Karpas-422 (cell line): ENCODE measurements at regions not wholly inside any gene's neighbourhood (a gene's known extent, or its start where the extent isn't known, plus 50 kb on each side); places are given as distances from the start of the nearest gene placed in this dataset.

Experiments
- DNase-seq: peaks from one replicate; pipeline ENCODE4 v3.0.0-alpha.2; 2015
- H2AFZ ChIP-seq: fragments of 200-600 bp; sonication (generic); 2 replicates; pipeline ENCODE4 v1.6.1; 2014; ENCODE audit warnings: antibody characterized with exemption, low read length, mixed read lengths
- H3K27ac ChIP-seq: fragments of 200-600 bp; sonication (generic); 2 replicates; pipeline ENCODE4 v1.5.1; 2014; ENCODE audit warnings: mild to moderate bottlenecking, low read length, moderate library complexity
- H3K27me3 ChIP-seq: fragments of 200-600 bp; sonication (generic); 2 replicates; pipeline ENCODE4 v1.6.1; 2014; ENCODE audit warnings: low read length, mixed read lengths
- H3K36me3 ChIP-seq: fragments of 200-600 bp; sonication (generic); 2 replicates; pipeline ENCODE4 v1.6.1; 2014; ENCODE audit warnings: low read length, mixed read lengths; ENCODE audit not compliant: insufficient read depth
- H3K4me1 ChIP-seq: fragments of 200-600 bp; sonication (generic); 2 replicates; pipeline ENCODE4 v1.6.1; 2014; ENCODE audit warnings: mild to moderate bottlenecking, low read length, mixed read lengths
- H3K4me2 ChIP-seq: fragments of 200-600 bp; sonication (generic); 2 replicates; pipeline ENCODE4 v1.6.1; 2014; ENCODE audit warnings: low read length, low read depth, mild to moderate bottlenecking; ENCODE audit not compliant: poor library complexity, severe bottlenecking
- H3K4me3 ChIP-seq: fragments of 200-600 bp; sonication (generic); 2 replicates; pipeline ENCODE4 v1.5.1; 2014; ENCODE audit warnings: mild to moderate bottlenecking, antibody characterized with exemption, low read length, mixed read lengths
- H3K79me2 ChIP-seq: fragments of 200-600 bp; sonication (generic); 2 replicates; pipeline ENCODE4 v1.6.1; 2014; ENCODE audit warnings: mild to moderate bottlenecking, low read length, mixed read lengths
- H3K9ac ChIP-seq: fragments of 200-600 bp; sonication (generic); 2 replicates; pipeline ENCODE4 v1.6.0; 2014; ENCODE audit warnings: low read length
- H3K9me2 ChIP-seq: fragments of 200-600 bp; sonication (generic), shearing (Covaris generic); replicated peaks from 2 replicates; pipeline ENCODE4 v1.6.0; 2014; ENCODE audit warnings: mild to moderate bottlenecking, low read length, moderate library complexity; ENCODE audit not compliant: insufficient read depth
- H3K9me3 ChIP-seq: fragments of 300-700, 200-600 bp; sonication (generic); 2 replicates; pipeline ENCODE4 v1.6.1; 2014; ENCODE audit warnings: low read length, mixed read lengths
- H4K20me1 ChIP-seq: fragments of 200-600 bp; sonication (generic); 2 replicates; pipeline ENCODE4 v1.6.1; 2014; ENCODE audit warnings: mild to moderate bottlenecking, antibody characterized with exemption, low read length, low read depth; ENCODE audit not compliant: insufficient read depth

- H3K9me2 ChIP-seq: no peaks in the 10 kb centered on the region
- H3K4me1 ChIP-seq: peaks cover 31% of the 10 kb centered on the region
- no peaks in the 10 kb centered on the region for H3K79me2 ChIP-seq
- no peak overlapping the region for H3K9ac ChIP-seq
- DNase-seq: no peak
- H3K27me3 ChIP-seq: no peaks in the 10 kb centered on the region
- H2AFZ ChIP-seq: no peak overlapping the region
- no peaks in the 10 kb centered on the region for H3K36me3 ChIP-seq
- H3K4me2 ChIP-seq: no peak overlapping the region
- H3K4me3 ChIP-seq: no peak overlapping the region
- H3K9me3 ChIP-seq: no peaks in the 10 kb centered on the region
- no peaks in the 10 kb centered on the region for H4K20me1 ChIP-seq
- H3K27ac ChIP-seq: no peak overlapping the region
These were observed 55.5 kb upstream of the LDHB start for GRCh38 chr12:21713133-21713532.

DNA sequence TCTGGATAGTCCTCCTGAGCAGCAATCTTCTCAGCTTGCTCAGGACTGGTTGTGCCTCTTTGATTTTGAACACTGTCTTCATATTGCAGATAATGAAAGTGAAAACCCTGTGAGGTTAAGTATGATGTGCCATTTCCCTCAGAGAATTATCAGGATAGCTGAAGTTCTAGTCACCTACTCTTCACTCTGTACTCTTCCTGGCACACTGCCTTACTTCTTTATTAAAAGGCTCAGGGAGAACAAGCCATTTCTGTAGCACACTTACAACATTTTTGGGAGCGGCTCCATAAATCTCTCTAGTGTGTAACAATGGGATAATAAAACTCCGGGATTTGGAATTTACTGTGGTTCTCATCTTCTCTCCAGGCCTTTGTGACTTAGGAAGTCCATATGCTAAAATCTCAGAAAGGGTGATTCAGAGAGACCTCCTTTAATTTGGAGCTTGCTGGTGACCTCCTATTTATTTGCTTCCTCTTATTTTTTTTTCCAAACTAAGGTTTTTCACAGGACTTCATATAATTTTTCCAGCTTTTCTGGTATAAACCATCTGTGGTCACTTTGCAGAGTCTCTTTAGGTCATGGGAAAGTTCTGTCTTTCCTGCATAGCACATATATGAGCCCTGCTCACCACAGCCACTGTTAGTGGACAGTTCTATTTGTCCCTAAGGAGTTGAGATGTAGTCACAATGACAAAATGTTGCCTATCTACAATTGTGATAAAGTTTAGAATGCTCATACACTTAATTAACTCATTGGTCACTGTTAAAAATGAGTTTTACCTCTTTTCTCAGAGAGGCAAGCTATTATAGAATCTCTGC lies 53.5 kb upstream of the LDHB start:
- Histone ChIP-seq H3K79me2 (no peaks in the 10 kb centered on the region), H4K20me1 (no peaks in the 10 kb centered on the region), H3K9ac (no peak overlapping the region), H3K9me2 (no peaks in the 10 kb centered on the region), H3K27ac (no peak overlapping the region), H3K4me3 (no peak overlapping the region), H3K4me2 (peak overlapping the region; percentile 5), H3K9me3 (no peaks in the 10 kb centered on the region), H3K4me1 (peaks cover 41% of the 10 kb centered on the region), H2AFZ (no peak overlapping the region; the same call in 1 of the 2 replicates), H3K36me3 (no peaks in the 10 kb centered on the region), H3K27me3 (no peaks in the 10 kb centered on the region)
- DNase-seq: no peak
